ENCODE measurements at regions not wholly inside any gene's neighbourhood (a gene's known extent, or its start where the extent isn't known, plus 50 kb on each side); places are given as distances from the start of the nearest gene placed in this dataset.

DNA sequence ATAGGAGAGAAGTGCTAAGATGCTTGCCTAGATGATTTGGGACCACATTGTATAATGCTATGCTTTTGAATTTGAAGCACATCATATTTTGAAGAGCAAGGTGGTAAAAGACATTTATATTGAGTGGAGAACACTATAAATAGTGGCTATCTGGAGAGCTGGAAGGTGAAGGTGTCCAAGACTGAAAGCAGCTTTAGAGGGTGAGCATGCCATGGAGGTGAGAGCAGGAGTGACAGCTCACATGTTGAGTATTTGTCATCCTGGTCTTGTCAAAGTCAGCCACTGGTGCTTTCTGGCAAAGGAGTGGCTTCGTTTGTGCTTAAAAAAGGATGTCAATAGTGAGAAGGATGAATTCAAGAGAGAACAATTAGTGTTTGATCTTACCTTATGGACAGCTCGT lies 225.9 kb downstream of the COG6 start (continued):
- TF ChIP-seq, protein P1, sequence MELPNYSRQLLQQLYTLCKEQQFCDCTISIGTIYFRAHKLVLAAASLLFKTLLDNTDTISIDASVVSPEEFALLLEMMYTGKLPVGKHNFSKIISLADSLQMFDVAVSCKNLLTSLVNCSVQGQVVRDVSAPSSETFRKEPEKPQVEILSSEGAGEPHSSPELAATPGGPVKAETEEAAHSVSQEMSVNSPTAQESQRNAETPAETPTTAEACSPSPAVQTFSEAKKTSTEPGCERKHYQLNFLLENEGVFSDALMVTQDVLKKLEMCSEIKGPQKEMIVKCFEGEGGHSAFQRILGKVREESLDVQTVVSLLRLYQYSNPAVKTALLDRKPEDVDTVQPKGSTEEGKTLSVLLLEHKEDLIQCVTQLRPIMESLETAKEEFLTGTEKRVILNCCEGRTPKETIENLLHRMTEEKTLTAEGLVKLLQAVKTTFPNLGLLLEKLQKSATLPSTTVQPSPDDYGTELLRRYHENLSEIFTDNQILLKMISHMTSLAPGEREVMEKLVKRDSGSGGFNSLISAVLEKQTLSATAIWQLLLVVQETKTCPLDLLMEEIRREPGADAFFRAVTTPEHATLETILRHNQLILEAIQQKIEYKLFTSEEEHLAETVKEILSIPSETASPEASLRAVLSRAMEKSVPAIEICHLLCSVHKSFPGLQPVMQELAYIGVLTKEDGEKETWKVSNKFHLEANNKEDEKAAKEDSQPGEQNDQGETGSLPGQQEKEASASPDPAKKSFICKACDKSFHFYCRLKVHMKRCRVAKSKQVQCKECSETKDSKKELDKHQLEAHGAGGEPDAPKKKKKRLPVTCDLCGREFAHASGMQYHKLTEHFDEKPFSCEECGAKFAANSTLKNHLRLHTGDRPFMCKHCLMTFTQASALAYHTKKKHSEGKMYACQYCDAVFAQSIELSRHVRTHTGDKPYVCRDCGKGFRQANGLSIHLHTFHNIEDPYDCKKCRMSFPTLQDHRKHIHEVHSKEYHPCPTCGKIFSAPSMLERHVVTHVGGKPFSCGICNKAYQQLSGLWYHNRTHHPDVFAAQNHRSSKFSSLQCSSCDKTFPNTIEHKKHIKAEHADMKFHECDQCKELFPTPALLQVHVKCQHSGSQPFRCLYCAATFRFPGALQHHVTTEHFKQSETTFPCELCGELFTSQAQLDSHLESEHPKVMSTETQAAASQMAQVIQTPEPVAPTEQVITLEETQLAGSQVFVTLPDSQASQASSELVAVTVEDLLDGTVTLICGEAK (IDR thresholded peaks at IDR 0.05; ENCODE audit: borderline replicate concordance), result no peak

DNA sequence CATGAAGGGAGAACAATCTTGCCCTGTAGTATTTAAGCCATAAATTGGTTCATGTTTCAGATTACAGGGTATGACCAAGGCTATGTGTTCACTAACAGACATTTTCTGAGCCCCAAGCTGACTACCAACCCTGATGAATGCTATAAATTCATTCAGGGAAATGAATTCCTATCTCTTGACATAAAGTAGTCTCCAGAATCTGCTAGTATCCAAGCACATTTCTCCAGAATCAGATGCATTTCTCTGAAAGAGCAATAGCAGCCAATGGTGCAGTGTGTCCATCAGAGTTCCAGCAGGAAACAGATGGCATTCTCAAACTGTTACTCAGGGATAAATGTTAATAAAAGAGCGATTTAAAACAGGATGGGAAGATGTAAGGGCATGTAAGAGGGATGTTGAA lies 226.4 kb downstream of the COG6 start:
- DNase-seq (ENCODE audit: low read depth, low spot score) (no peak), FAIRE-seq (no peak)
- BruUV-seq (replicated peaks), result no TSS peak

More for the DNA sequence above, 226.4 kb downstream of the COG6 start:
- H3K4me1 ChIP-seq (ENCODE audit: control insufficient read depth, insufficient read depth, low read length), result no peaks in the 10 kb centered on the region
- no peak overlapping the region for H3K27ac ChIP-seq (ENCODE audit: control insufficient read depth, insufficient read depth)
- H2AFZ ChIP-seq (ENCODE audit: control insufficient read depth, low read depth, low read length), result no peak overlapping the region
- no peak overlapping the region for H3K9ac ChIP-seq (ENCODE audit: control insufficient read depth, insufficient read depth, low read length)
- intact Hi-C loops (cut with micrococcal nuclease; ENCODE audit: unreplicated experiment) (no loop called here), in situ Hi-C loops (cut with MboI) (no loop called here)
- no peaks in the 10 kb centered on the region for H3K27me3 ChIP-seq (replicated peaks in 1 of 2; ENCODE audit: control insufficient read depth in 2 of 2, insufficient read depth in 2 of 2, low read length in 1 of 2)
- no peaks in the 10 kb centered on the region for H4K20me1 ChIP-seq (ENCODE audit: control insufficient read depth, insufficient read depth)
- no peaks in the 10 kb centered on the region; the same call in 1 of the 3 replicates for H3K9me3 ChIP-seq (replicated peaks; ENCODE audit: control insufficient read depth, insufficient read depth, low read length)
- no peak overlapping the region for H3K4me3 ChIP-seq
- POLR2A ChIA-PET, result interaction anchor here (0.6 kb wide), 1 partner anchor 47 kb away, joined by 5 read pairs; no protein-coding TSS in a partner anchor
- H3K4me2 ChIP-seq (ENCODE audit: control insufficient read depth, insufficient read depth), result no peak overlapping the region
- RAD21 ChIA-PET (ENCODE audit: unreplicated experiment), result no interaction called here
- H3K36me3 ChIP-seq (ENCODE audit: control insufficient read depth in 2 of 2, insufficient read depth in 2 of 2, low read length in 1 of 2), result no peaks in the 10 kb centered on the region
- CTCF ChIA-PET, result interaction anchor here (0.9 kb wide), 1 partner anchor 11 kb away, joined by 3 read pairs; no protein-coding TSS in a partner anchor
- ATAC-seq, result no peak
- no peak for TF ChIP-seq PML (IDR thresholded peaks at IDR 0.05; ENCODE audit: low read length)
- H3K79me2 ChIP-seq (ENCODE audit: control insufficient read depth, insufficient read depth, low read length), result no peaks in the 10 kb centered on the region
- SMC1A ChIA-PET (ENCODE audit: uncharacterized antibody, unreplicated experiment), result no interaction called here
- WGBS (ENCODE audit: insufficient coverage, insufficient replicate concordance, low lambda C conversion rate, missing lambda C conversion rate), result 0% methylated on average over 1 of the region's 1 CpG
